Fibroblast of skin of left quadriceps (primary cell): ENCODE measurements at regions not wholly inside any gene's neighbourhood (a gene's known extent, or its start where the extent isn't known, plus 50 kb on each side); places are given as distances from the start of the nearest gene placed in this dataset.

ENCODE experiments used
- DNase-seq, 2 experiments: peaks; one replicate each; pipeline ENCODE4 v3.0.0-alpha.2; 2013; ENCODE audit warnings: low read depth in 2 of 2

DNA sequence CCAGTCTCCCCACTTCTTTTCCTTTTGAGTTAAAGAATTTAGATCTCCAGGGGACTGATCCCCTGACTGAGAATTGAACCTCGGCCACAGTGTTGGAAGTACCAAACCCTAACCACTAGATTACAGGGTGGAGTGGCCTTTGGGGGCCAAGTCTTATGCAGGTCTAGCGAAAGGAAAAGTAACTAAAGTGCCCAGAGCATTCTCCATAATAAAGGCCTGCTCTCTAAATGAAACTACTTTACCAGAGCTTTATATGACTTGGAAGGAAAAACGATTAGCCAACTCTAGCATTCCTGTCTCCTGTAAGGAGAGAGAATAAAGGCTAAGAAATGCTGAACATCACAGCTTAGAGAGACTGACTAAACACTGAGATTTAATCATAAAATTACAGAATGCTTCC lies 788.0 kb downstream of the C4orf33 start:
- DNase-seq: no peak

DNA sequence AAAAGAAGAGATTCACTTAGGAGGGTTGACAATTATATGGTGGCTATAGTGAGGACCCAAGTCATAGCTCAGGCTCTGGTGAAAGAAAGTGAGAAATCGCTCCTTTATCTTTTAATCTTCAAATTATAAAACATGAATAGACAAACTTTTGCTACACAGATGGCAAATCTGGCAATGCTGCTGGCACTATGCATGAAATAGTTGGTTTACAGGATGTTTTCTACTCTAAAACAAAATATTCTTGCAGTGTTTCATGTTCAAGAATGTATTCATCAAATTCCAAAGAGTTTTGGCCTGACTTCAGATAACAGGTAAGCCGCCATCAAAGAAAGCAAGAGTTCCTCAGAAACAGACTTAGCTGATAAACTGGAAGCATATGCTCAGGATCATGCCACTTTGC lies 801.2 kb downstream of the C4orf33 start:
- DNase-seq: no peak

DNA sequence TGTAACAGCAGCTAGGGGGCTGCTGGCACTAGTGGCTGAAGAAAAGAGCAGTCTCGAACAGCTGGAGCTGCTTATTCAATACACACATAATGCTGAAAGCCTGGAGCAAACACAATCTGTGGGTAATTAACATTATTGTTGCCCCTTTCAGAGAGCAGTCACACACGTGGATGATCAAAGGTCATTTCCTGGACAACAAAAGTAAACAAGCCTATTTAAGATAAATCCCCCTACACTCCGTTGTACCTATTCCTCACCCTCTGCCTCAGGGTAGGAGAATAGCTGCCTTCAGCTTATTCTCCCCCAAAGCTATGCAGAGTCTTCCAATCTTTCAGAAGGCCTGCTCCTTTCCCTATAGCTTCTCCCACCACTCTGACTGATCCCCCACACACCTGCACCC lies 803.9 kb downstream of the C4orf33 start:
- no peak for DNase-seq

DNA sequence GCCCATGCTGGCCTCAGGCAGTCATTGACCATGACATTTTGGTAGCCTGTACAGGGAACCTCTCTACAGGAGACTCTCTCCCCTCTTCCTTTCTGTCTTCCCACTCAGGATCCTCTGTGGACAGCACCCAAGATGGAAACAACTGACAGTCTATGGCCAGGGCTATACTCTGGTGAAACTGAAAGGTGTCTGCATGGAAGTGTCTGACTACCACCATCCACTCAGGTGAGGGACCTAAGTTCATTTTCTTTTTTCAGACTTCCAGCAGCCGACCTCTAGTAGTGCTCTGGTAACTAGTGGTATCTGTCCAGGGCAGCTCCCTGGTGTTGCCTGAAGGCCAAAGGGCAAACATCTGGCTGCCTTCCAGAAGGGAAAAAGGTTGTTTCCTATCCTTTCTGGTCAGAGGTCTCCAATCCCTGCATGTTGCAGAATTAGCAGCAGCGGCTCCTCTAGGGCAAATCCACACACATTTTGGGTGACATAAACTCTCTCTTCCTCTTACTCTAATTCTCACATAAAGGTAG lies 804.5 kb downstream of the C4orf33 start:
- DNase-seq: no peak

DNA sequence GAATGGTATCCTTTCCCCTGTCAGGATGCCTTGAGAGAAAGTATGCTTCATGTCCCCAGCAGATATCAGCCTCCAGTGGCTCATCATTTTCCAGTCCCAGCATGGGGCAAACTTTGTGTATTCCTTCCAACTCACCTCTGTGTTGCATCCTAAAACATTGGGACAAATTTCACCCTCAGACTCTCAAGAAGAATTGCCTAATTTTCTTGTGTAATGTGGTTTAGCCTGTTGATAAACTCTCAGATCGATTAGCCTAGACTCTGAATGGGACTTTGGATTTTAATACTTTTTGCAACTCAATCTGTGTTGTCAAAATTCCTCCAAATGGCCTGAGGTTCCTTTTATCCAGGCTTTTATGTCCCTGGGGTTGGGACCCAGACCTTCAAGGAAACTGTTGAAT lies 805.3 kb downstream of the C4orf33 start:
- DNase-seq: no peak

DNA sequence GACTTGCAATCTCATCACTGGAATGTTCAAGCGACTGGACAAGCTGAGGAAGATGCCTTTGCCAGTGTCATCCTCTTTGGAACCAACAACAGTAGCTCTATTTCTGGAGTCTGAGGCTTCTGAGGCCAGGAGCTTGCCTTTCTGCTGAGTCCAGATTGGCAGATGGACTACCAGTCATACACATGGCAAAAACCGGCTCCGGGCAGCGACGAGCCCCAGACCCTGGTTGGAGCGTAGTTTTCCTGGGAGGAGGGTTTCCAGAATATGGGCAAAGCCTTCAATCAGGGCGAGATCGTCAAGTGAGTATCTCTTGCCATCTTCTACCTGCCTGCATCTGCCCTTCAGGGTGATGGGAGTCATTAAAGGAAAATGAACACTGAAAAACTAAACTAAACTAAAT lies 807.9 kb downstream of the C4orf33 start:
- DNase-seq: no peak

GRCh38 chr4:129905256-129905655 lies 809.3 kb downstream of the C4orf33 start:
- DNase-seq: no peak

DNA sequence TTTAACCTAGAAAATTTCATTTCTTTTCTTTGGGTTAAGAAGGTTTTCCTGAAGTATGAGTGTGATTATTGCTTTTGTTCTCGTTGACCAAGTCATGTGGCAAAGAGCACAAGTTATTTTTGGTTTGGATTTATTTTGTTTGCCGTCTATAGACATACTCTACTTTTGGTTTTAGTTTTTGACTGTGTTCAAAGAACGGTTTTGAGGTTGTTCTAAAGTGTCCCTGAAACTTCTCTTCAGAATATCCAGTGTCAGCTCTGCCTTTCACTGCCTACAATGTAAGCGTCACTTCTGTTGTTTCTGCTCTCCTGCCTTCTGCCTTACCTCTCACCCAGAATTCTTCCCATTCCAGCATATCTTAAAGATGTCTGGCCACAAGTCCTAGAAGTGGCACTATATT lies 812.2 kb downstream of the C4orf33 start:
- DNase-seq: no peak

GRCh38 chr4:129916991-129917390 lies 821.0 kb downstream of the C4orf33 start:
- DNase-seq: no peak

DNA sequence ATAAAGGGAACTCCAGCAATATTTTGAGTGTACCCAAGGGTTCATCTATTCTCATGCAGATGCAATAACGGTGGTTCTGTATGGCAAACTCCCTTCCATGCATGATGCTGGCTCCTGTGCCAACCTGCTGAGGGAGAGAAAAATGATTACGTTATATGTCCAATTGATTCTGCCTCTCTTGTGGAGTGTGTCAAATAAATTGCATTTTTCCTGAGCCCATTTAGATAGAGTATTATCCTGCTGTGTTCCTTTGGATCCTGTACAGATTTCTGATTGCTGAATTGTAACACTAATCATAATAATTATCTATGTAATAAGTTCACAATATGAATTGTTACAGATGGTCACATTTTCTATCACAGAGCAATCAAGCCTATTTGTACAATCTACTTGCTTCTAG lies 821.7 kb downstream of the C4orf33 start:
- DNase-seq: no peak

GRCh38 chr4:129926936-129927335 lies 831.0 kb downstream of the C4orf33 start:
- DNase-seq: peak; percentile 0 to 2

DNA sequence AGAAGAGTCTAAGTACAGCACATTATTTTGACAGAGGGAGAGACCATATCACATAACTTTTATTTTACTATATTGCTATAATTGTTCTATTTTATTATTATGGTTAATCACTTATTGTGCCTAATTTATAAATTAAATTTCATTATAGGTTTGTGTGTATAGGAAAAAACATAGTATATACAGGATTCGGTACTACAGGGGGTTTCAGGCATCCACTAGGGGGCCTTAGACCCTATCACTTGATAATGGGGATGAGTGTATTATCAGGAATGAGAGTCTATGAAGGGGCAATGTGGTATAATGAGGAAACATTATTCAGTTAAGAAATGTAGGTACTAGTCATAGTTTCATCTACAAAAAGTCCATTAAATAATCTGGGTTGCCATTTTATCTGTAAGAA lies 833.1 kb downstream of the C4orf33 start:
- peak in 1 of 2 experiments; percentile 1 for DNase-seq

DNA sequence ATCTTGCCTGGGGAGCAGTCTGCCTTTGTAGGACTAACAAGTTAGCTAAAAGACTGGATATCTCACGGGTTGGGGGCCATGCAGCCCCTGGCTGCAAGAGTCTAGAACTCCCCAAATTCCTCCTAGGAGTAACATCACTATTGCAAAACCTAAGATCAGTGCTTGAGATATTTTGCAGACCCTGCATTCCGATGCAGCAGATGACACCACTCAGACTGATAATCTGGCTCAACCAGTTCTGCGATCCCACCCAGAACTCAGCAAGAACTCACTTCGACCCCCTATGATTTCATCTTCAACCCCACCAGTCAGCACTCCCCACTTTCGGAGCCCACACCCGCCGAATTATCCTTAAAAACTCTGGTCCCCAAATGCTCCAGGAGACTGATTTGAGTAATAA lies 834.0 kb downstream of the C4orf33 start:
- DNase-seq: no peak

GRCh38 chr4:129950217-129950616 lies 854.3 kb downstream of the C4orf33 start:
- DNase-seq: no peak

DNA sequence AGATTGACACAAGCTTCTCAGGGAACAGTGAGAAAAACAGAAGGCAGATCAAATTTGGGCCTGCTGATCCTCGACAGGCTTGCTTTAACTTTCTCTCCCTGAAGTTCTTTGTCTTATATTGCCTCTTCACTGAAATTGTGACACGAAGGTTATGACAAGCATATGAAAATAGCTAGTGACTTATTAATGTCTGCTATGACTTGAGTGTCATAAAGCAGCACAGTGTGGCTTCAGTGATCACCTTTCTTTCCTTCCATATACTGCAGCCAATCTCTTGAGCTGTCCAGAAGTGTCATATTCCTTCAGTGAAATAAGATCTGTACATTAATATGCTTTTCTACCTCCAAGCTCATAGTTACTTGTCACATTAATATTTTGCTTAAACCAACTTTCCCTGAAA lies 870.2 kb downstream of the C4orf33 start:
- no peak for DNase-seq

- no peak for DNase-seq
Measured at GRCh38 chr4:129968366-129968765, 872.4 kb downstream of the C4orf33 start.

DNA sequence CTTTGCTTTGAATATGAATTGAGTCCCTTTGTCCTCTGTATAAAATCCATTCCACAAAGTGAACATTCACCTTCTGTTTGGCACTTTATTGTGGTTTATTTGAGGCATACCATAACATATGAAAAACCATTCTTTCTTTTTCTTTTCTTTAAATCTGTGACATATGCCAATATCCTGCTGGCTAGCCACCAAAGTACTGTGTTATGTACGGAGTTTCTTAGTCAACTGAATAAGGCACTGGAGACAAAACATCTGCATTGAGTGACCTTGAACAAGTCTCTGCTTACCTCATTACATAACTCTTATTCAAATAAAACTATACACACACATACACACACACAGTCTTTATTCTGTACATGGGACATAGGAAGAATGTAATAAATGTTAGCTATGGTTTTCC lies 872.8 kb downstream of the C4orf33 start:
- DNase-seq: no peak

- DNase-seq: no peak
Measured at GRCh38 chr4:129970801-129971200, 874.8 kb downstream of the C4orf33 start.

GRCh38 chr4:129971419-129971818 lies 875.5 kb downstream of the C4orf33 start:
- DNase-seq: no peak

DNA sequence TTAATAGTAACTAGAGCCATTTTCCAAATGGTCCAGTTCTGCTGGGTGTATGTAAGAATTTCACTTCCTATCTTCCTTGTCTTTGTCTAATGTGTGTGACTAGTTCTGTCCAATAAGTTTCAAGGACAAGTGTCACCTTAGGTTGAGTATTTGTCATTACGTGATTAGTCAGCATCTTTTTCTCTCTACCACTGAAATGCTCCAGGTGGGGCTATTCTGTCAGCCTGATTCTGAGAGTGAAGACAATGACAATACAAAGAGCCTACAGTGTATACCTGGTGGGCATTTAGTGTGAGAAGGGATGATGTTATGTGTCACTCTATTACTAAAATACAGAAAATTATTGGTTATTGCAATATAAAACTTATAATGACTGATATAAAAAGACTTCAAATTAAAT lies 876.3 kb downstream of the C4orf33 start:
- no peak for DNase-seq

- no peak for DNase-seq
Measured at GRCh38 chr4:129974730-129975129, 878.8 kb downstream of the C4orf33 start.

GRCh38 chr4:129978315-129978714 lies 882.4 kb downstream of the C4orf33 start:
- no peak for DNase-seq

- no peak for DNase-seq
Measured at GRCh38 chr4:129988957-129989356, 893.0 kb downstream of the C4orf33 start.

- DNase-seq: no peak
Measured at GRCh38 chr4:129994715-129995114, 898.8 kb downstream of the C4orf33 start.
